Naive thymus-derived CD4-positive, alpha-beta T cell (primary cell): ENCODE measurements at regions not wholly inside any gene's neighbourhood (a gene's known extent, or its start where the extent isn't known, plus 50 kb on each side); places are given as distances from the start of the nearest gene placed in this dataset.

ENCODE experiments used
- ATAC-seq: fragments of 150-1000 bp; cut with Tn5 transposase; 2 replicates; pipeline ENCODE4 v1.10.0; 2021; ENCODE audit warnings: mild to moderate bottlenecking, moderate library complexity
- CTCF ChIA-PET: fragments of 350-600 bp; sonication (Branson Sonifier 250); formaldehyde crosslinking; loops from one replicate; lab custom pipeline; 2021; ENCODE audit warnings: antibody characterized with exemption; lab: Charles Lee
- POLR2A ChIA-PET: fragments of 350-600 bp; sonication (Branson Sonifier 250); formaldehyde crosslinking; loops from one replicate; lab custom pipeline; 2021; ENCODE audit warnings: antibody characterized with exemption, inconsistent platforms; lab: Charles Lee
- DNase-seq, 9 donors: peaks; one replicate each; pipeline versions ENCODE4 v3.0.0 to v3.0.0-alpha.2; 2020 to 2022; ENCODE audit warnings: mixed read lengths in 1 of 9
- H3K27ac ChIP-seq: one replicate; pipeline ENCODE4 v1.7.0; 2013; ENCODE audit warnings: mild to moderate bottlenecking, low read depth, low read length, moderate library complexity
- H3K27me3 ChIP-seq, 2 donors: one replicate each; pipeline ENCODE4 v1.7.0; 2013; ENCODE audit warnings: low read length in 2 of 2, mild to moderate bottlenecking in 2 of 2, moderate library complexity in 2 of 2; ENCODE audit not compliant: control insufficient read depth in 2 of 2, insufficient read depth in 2 of 2
- H3K36me3 ChIP-seq, 3 experiments: 1 replicate in 2 of 3; 2 replicates in 1 of 3; pipeline ENCODE4 v1.7.0; 2013; ENCODE audit warnings: low read length in 3 of 3, mild to moderate bottlenecking in 3 of 3, moderate library complexity in 1 of 3; ENCODE audit not compliant: insufficient read depth in 3 of 3, control insufficient read depth in 2 of 3
- H3K4me1 ChIP-seq, 2 donors: one replicate each; pipeline ENCODE4 v1.7.0; 2013; ENCODE audit warnings: low read length in 2 of 2, mild to moderate bottlenecking in 2 of 2, moderate library complexity in 1 of 2; ENCODE audit not compliant: control insufficient read depth in 2 of 2, insufficient read depth in 2 of 2
- H3K4me3 ChIP-seq: 2 replicates; pipeline ENCODE4 v1.7.0; 2013; ENCODE audit warnings: mild to moderate bottlenecking, low read length
- H3K9me3 ChIP-seq, 3 experiments: 1 replicate in 2 of 3; 2 replicates in 1 of 3; pipeline ENCODE4 v1.7.0; 2013; ENCODE audit warnings: low read length in 3 of 3; ENCODE audit not compliant: control insufficient read depth in 2 of 3
- H3K27ac Mint-ChIP-seq, 9 donors: one replicate each; pipeline ENCODE4 v1.8.0; 2020 to 2022; ENCODE audit warnings: mixed read lengths in 9 of 9, mild to moderate bottlenecking in 8 of 9, moderate library complexity in 5 of 9, inconsistent platforms in 2 of 9
- H3K27me3 Mint-ChIP-seq, 5 donors: one replicate each; pipeline ENCODE4 v1.8.0; 2021 to 2022; ENCODE audit warnings: mixed read lengths in 5 of 5, mild to moderate bottlenecking in 1 of 5
- H3K36me3 Mint-ChIP-seq, 5 donors: one replicate each; pipeline ENCODE4 v1.8.0; 2020 to 2022; ENCODE audit warnings: mixed read lengths in 5 of 5, mild to moderate bottlenecking in 3 of 5, inconsistent platforms in 1 of 5
- H3K4me1 Mint-ChIP-seq, 7 donors: one replicate each; pipeline ENCODE4 v1.8.0; 2020 to 2022; ENCODE audit warnings: mixed read lengths in 7 of 7, mild to moderate bottlenecking in 3 of 7, inconsistent platforms in 1 of 7
- H3K4me3 Mint-ChIP-seq, 10 donors: one replicate each; pipeline ENCODE4 v1.8.0; 2020 to 2022; ENCODE audit warnings: mild to moderate bottlenecking in 10 of 10, mixed read lengths in 10 of 10, moderate library complexity in 6 of 10, inconsistent platforms in 2 of 10
- H3K9me3 Mint-ChIP-seq, 11 donors: one replicate each; pipeline ENCODE4 v1.8.0; 2020 to 2022; ENCODE audit warnings: mixed read lengths in 11 of 11, mild to moderate bottlenecking in 4 of 11, inconsistent platforms in 1 of 11, moderate library complexity in 1 of 11
- intact Hi-C, 2 donors: fragments of 100-400 bp; cut with micrococcal nuclease; formaldehyde crosslinking; loops; one replicate each; pipeline ENCODE4 v1.15.1; 2023

- Histone ChIP-seq H3K4me1 (no peaks in the 10 kb centered on the region), H3K36me3 (no peaks in the 10 kb centered on the region), H3K27me3 (no peaks in the 10 kb centered on the region), H3K27ac (no peak overlapping the region), H3K4me3 (no peak overlapping the region), H3K9me3 (no peaks in the 10 kb centered on the region)
- intact Hi-C loops = no loop called here
- Mint-ChIP-seq H3K4me3 (no peak overlapping the region), H3K36me3 (peaks cover 0 to 15% (median 0%) of the 10 kb centered on the region in 5 donors), H3K27ac (peak overlapping the region in 2 of 9 donors; percentile 5 to 26), H3K9me3 (peaks cover 0 to 16% (median 6%) of the 10 kb centered on the region in 11 donors), H3K4me1 (peaks cover 10 to 42% (median 29%) of the 10 kb centered on the region in 7 donors), H3K27me3 (no peaks in the 10 kb centered on the region)
- peak; percentile 52 for ATAC-seq
- DNase-seq = peak in 1 of 9 donors; percentile 27
- CTCF ChIA-PET = no interaction called here
- POLR2A ChIA-PET = interaction anchor here (0.6 to 0.8 kb wide), 3 partner anchors 45 to 473 kb away, joined by 3 to 4 read pairs (median 4); no protein-coding TSS in a partner anchor
Measured at GRCh38 chr2:7497178-7497577, 580.0 kb downstream of the RNF144A start.

GRCh38 chr2:7499018-7499417 is 581.8 kb downstream of the RNF144A start:
- H3K4me1 Mint-ChIP-seq = peaks cover 10 to 52% (median 35%) of the 10 kb centered on the region in 7 donors
- H3K36me3 Mint-ChIP-seq = peaks cover 0 to 12% (median 0%) of the 10 kb centered on the region in 5 donors
- H3K4me3 Mint-ChIP-seq = peak overlapping the region in 4 of 10 donors; percentile 5 to 37 (median 18)
- intact Hi-C loops = loop anchor here in 1 of 2 donors (2.0 kb wide), 1 partner anchor 18 kb away; no protein-coding TSS in a partner anchor
- DNase-seq = peak in 1 of 9 donors; percentile 14
- peak overlapping the region in 3 of 9 donors; percentile 24 to 58 (median 51) for H3K27ac Mint-ChIP-seq
- no peaks in the 10 kb centered on the region for H3K9me3 ChIP-seq
- H3K27ac ChIP-seq = no peak overlapping the region
- H3K4me3 ChIP-seq = no peak overlapping the region
- ATAC-seq = no peak
- peaks cover 0 to 12% (median 3%) of the 10 kb centered on the region in 11 donors for H3K9me3 Mint-ChIP-seq
- CTCF ChIA-PET = interaction anchor here (1.4 kb wide), 1 partner anchor 71 kb away, joined by 3 read pairs; no protein-coding TSS in a partner anchor
- no peaks in the 10 kb centered on the region for H3K27me3 Mint-ChIP-seq
- no peaks in the 10 kb centered on the region for H3K36me3 ChIP-seq
- no peaks in the 10 kb centered on the region for H3K27me3 ChIP-seq
- POLR2A ChIA-PET = no interaction called here
- H3K4me1 ChIP-seq = no peaks in the 10 kb centered on the region

GRCh38 chr2:7502336-7502735 is 585.1 kb downstream of the RNF144A start:
- ATAC-seq (no peak), DNase-seq (no peak)
- no peak overlapping the region for H3K27ac Mint-ChIP-seq
- Histone ChIP-seq H3K27me3 (no peaks in the 10 kb centered on the region), H3K36me3 (no peaks in the 10 kb centered on the region), H3K9me3 (no peaks in the 10 kb centered on the region), H3K4me1 (no peaks in the 10 kb centered on the region), H3K4me3 (no peak overlapping the region), H3K27ac (no peak overlapping the region)
- H3K4me3 Mint-ChIP-seq = no peak overlapping the region
- H3K36me3 Mint-ChIP-seq = peaks cover 0 to 12% (median 0%) of the 10 kb centered on the region in 5 donors
- CTCF ChIA-PET = no interaction called here
- no peaks in the 10 kb centered on the region for H3K27me3 Mint-ChIP-seq
- H3K4me1 Mint-ChIP-seq = peaks cover 9 to 52% (median 31%) of the 10 kb centered on the region in 7 donors
- H3K9me3 Mint-ChIP-seq = peaks cover 0 to 4% (median 0%) of the 10 kb centered on the region in 11 donors
- POLR2A ChIA-PET = interaction anchor here (0.8 kb wide), 1 partner anchor 450 kb away, joined by 3 read pairs; no protein-coding TSS in a partner anchor
- intact Hi-C loops = no loop called here

- no peak for ATAC-seq
- intact Hi-C loops = no loop called here
- Histone ChIP-seq H3K4me1 (no peaks in the 10 kb centered on the region), H3K27me3 (no peaks in the 10 kb centered on the region), H3K36me3 (no peaks in the 10 kb centered on the region), H3K9me3 (no peaks in the 10 kb centered on the region), H3K27ac (no peak overlapping the region), H3K4me3 (no peak overlapping the region)
- no peak for DNase-seq
- H3K4me1 Mint-ChIP-seq = peaks cover 2 to 29% (median 9%) of the 10 kb centered on the region in 7 donors
- H3K27me3 Mint-ChIP-seq = no peaks in the 10 kb centered on the region
- no peak overlapping the region for H3K27ac Mint-ChIP-seq
- POLR2A ChIA-PET = interaction anchor here (1.2 kb wide), 1 partner anchor 57 kb away, joined by 3 read pairs; no protein-coding TSS in a partner anchor
- H3K9me3 Mint-ChIP-seq = peaks cover 0 to 23% (median 7%) of the 10 kb centered on the region in 11 donors
- CTCF ChIA-PET = no interaction called here
- no peak overlapping the region for H3K4me3 Mint-ChIP-seq
- peaks cover 0 to 26% (median 5%) of the 10 kb centered on the region in 5 donors for H3K36me3 Mint-ChIP-seq
Measured at GRCh38 chr2:7508296-7508943, 591.2 kb downstream of the RNF144A start.

- Mint-ChIP-seq H3K9me3 (peaks cover 0 to 23% (median 7%) of the 10 kb centered on the region in 11 donors), H3K27ac (no peak overlapping the region), H3K36me3 (peaks cover 0 to 29% (median 5%) of the 10 kb centered on the region in 5 donors), H3K27me3 (no peaks in the 10 kb centered on the region), H3K4me1 (peaks cover 2 to 48% (median 23%) of the 10 kb centered on the region in 7 donors), H3K4me3 (no peak overlapping the region)
- Histone ChIP-seq H3K4me1 (no peaks in the 10 kb centered on the region), H3K27ac (no peak overlapping the region), H3K27me3 (no peaks in the 10 kb centered on the region), H3K9me3 (no peaks in the 10 kb centered on the region), H3K4me3 (no peak overlapping the region), H3K36me3 (no peaks in the 10 kb centered on the region)
- DNase-seq (no peak), ATAC-seq (no peak)
- POLR2A ChIA-PET = interaction anchor here (1.4 kb wide), 1 partner anchor 33 kb away, joined by 3 read pairs; no protein-coding TSS in a partner anchor
- CTCF ChIA-PET = interaction anchor here (0.5 to 0.7 kb wide), 2 partner anchors 59 to 90 kb away, joined by 3 read pairs; no protein-coding TSS in a partner anchor
- intact Hi-C loops = no loop called here
Measured at GRCh38 chr2:7510353-7510752, 593.1 kb downstream of the RNF144A start.

GRCh38 chr2:7513834-7514233 is 596.6 kb downstream of the RNF144A start:
- no peaks in the 10 kb centered on the region for H3K9me3 ChIP-seq
- no peak overlapping the region for H3K27ac ChIP-seq
- ChIA-PET CTCF (no interaction called here), POLR2A (no interaction called here)
- H3K4me3 Mint-ChIP-seq = no peak overlapping the region
- no peak overlapping the region for H3K4me3 ChIP-seq
- no peaks in the 10 kb centered on the region for H3K27me3 Mint-ChIP-seq
- H3K27me3 ChIP-seq = no peaks in the 10 kb centered on the region
- intact Hi-C loops = no loop called here
- DNase-seq (no peak), ATAC-seq (no peak)
- no peak overlapping the region for H3K27ac Mint-ChIP-seq
- H3K36me3 Mint-ChIP-seq = peaks cover 0 to 39% (median 5%) of the 10 kb centered on the region in 5 donors
- no peaks in the 10 kb centered on the region for H3K36me3 ChIP-seq
- peaks cover 0 to 23% (median 7%) of the 10 kb centered on the region in 11 donors for H3K9me3 Mint-ChIP-seq
- H3K4me1 ChIP-seq = peaks cover 0 to 16% of the 10 kb centered on the region in 2 donors
- peaks cover 13 to 63% (median 46%) of the 10 kb centered on the region in 7 donors for H3K4me1 Mint-ChIP-seq
